ENCODE measurements at regions not wholly inside any gene's neighbourhood (a gene's known extent, or its start where the extent isn't known, plus 50 kb on each side); places are given as distances from the start of the nearest gene placed in this dataset.

GRCh38 chr4:30842689-30843088 is 122.5 kb downstream of the PCDH7 start:
- no peak for TF ChIP-seq CTCF (IDR thresholded peaks at IDR 0.05)
- no peak for TF ChIP-seq POLR2A (IDR thresholded peaks at IDR 0.05)
